K562 (cell line): ENCODE measurements at regions not wholly inside any gene's neighbourhood (a gene's known extent, or its start where the extent isn't known, plus 50 kb on each side); places are given as distances from the start of the nearest gene placed in this dataset.

Source experiments
- ATAC-seq: fragments of 200-7000 bp; cut with Tn5 transposase; 3 replicates; pipeline ENCODE4 v1.9.1; 2020; ENCODE audit warnings: moderate library complexity
- BruUV-seq: library from RNA; stranded (reverse); fragments of 400-500 nt; replicated peaks from 2 replicates; lab custom pipeline; 2021; lab: Mats Ljungman, UMichigan
- CTCF ChIA-PET: fragments of 300-600 bp; formaldehyde crosslinking; extraction: SDS; loops from one replicate; lab custom pipeline; 2021; ENCODE audit warnings: low intra/inter-chr PET ratio; lab: Yijun Ruan, JAX
- POLR2A ChIA-PET: fragments of 300-600, 350-650 bp; sonication (Branson Sonifier 250); formaldehyde crosslinking; extraction: SDS; loops from one replicate; lab custom pipeline; 2021; ENCODE audit warnings: antibody characterized with exemption, inconsistent platforms; lab: Yijun Ruan, JAX
- DNase-seq, 4 experiments: peaks; one replicate each; pipeline versions ENCODE4 v3.0.0 to v3.0.0-alpha.2; 2011 to 2018; ENCODE audit warnings: low spot score in 3 of 4, mixed read lengths in 3 of 4; ENCODE audit errors: extremely low read depth in 1 of 4
- FAIRE-seq: peaks from 2 replicates; lab custom pipeline; 2011; peaks lifted over from hg19 to GRCh38; lab: Jason Lieb, UNC
- H2AFZ ChIP-seq: 2 replicates; pipeline ENCODE4 v1.6.0; 2011; ENCODE audit warnings: low read depth, low read length, control low read depth, inconsistent platforms
- H3K27ac ChIP-seq: fragments of 200-600 bp; 3 replicates; pipeline ENCODE4 v1.8.0; 2011; ENCODE audit warnings: low read depth, mild to moderate bottlenecking, control low read depth, inconsistent platforms, low read length, moderate library complexity, mixed read lengths; ENCODE audit errors: extremely low read depth
- H3K27me3 ChIP-seq, 2 experiments: fragments of 300-600 bp in 1 of 2; 2 replicates in 1 of 2; 3 replicates in 1 of 2; pipeline versions ENCODE4 v1.6.0 to v1.8.0; 2011; ENCODE audit warnings: inconsistent platforms in 2 of 2, low read length in 2 of 2, mild to moderate bottlenecking in 1 of 2, mixed read lengths in 1 of 2, moderate library complexity in 1 of 2; ENCODE audit not compliant: control insufficient read depth in 2 of 2, insufficient read depth in 2 of 2
- H3K36me3 ChIP-seq: fragments of 300-600 bp; 3 replicates; pipeline ENCODE4 v1.8.0; 2011; ENCODE audit warnings: mild to moderate bottlenecking, low read length, inconsistent platforms; ENCODE audit not compliant: control insufficient read depth, insufficient read depth
- H3K4me1 ChIP-seq, 2 experiments: fragments of 200-600 bp in 1 of 2; replicated peaks in 1 of 2; 2 replicates in 1 of 2; 3 replicates in 1 of 2; pipeline versions ENCODE4 v1.5.1 to v1.8.0; 2011; ENCODE audit warnings: inconsistent platforms in 2 of 2, low read length in 2 of 2, mild to moderate bottlenecking in 1 of 2, mixed read lengths in 1 of 2, moderate library complexity in 1 of 2; ENCODE audit not compliant: control insufficient read depth in 2 of 2, insufficient read depth in 2 of 2
- H3K4me2 ChIP-seq: 2 replicates; pipeline ENCODE4 v1.6.1; 2011; ENCODE audit warnings: low read length, control low read depth, inconsistent platforms, mixed read lengths; ENCODE audit not compliant: insufficient read depth
- H3K4me3 ChIP-seq: fragments of 200-600 bp; sonication (generic), shearing (Covaris generic); 2 replicates; pipeline ENCODE4 v1.5.1; 2016; ENCODE audit warnings: control low read depth, inconsistent platforms
- H3K79me2 ChIP-seq: fragments of 200-600 bp; 3 replicates; pipeline ENCODE4 v1.8.0; 2011; ENCODE audit warnings: low read length, inconsistent platforms; ENCODE audit not compliant: control insufficient read depth, insufficient read depth
- H3K9ac ChIP-seq, 2 experiments: 2 replicates each; pipeline versions ENCODE4 v1.6.0 to v1.6.1; 2011; ENCODE audit warnings: low read depth in 2 of 2, low read length in 2 of 2, control low read depth in 1 of 2, inconsistent platforms in 1 of 2, mild to moderate bottlenecking in 1 of 2, mixed read lengths in 1 of 2; ENCODE audit not compliant: insufficient read depth in 1 of 2
- H3K9me1 ChIP-seq: one replicate; pipeline ENCODE4 v1.6.0; 2011; ENCODE audit warnings: inconsistent platforms, mild to moderate bottlenecking, low read length, moderate library complexity; ENCODE audit not compliant: control insufficient read depth, insufficient read depth
- H3K9me3 ChIP-seq: replicated peaks from 2 replicates; pipeline ENCODE4 v1.5.1; 2011; ENCODE audit warnings: low read depth, low read length, inconsistent platforms; ENCODE audit not compliant: control insufficient read depth, insufficient read depth
- H4K20me1 ChIP-seq: replicated peaks from 2 replicates; pipeline ENCODE4 v1.6.1; 2011; ENCODE audit warnings: low read length, inconsistent platforms, mixed read lengths; ENCODE audit not compliant: control insufficient read depth, insufficient read depth
- CEBPB ChIP-seq: fragments of 450-650 bp; IDR thresholded peaks from 2 replicates; pipeline ENCODE4 v1.6.1; 2016; ENCODE audit warnings: missing genetic modification characterization, missing compliant biosample characterization
- NCOA1 ChIP-seq: fragments of 450-650 bp; IDR thresholded peaks from 2 replicates; pipeline ENCODE4 v1.6.1; 2016; ENCODE audit warnings: low read depth
- PURB ChIP-seq: sonication (generic); formaldehyde crosslinking; IDR thresholded peaks from 2 replicates; pipeline ENCODE4 v1.9.0; 2021; ENCODE audit warnings: low read depth, mild to moderate bottlenecking, missing genetic modification reagents
- SRSF3 ChIP-seq: fragments of 200-400 bp; formaldehyde crosslinking; IDR thresholded peaks from 2 replicates; pipeline ENCODE4 v1.6.1; 2016; ENCODE audit warnings: mild to moderate bottlenecking, low read length, moderate library complexity; ENCODE audit not compliant: insufficient read depth
- ZC3H4 ChIP-seq: sonication (generic); formaldehyde crosslinking; IDR thresholded peaks from 2 replicates; pipeline ENCODE4 v1.9.0; 2021; ENCODE audit warnings: missing genetic modification reagents, borderline replicate concordance
- WGBS: fragments of 100-300 bp; shearing (Covaris generic); methylation state at CpG from one replicate; pipeline ENCODE4 v1.1.6; 2016; ENCODE audit warnings: low coverage, mixed read lengths; ENCODE audit not compliant: insufficient coverage; ENCODE audit errors: missing lambda C conversion rate; 5-methylcytosine and 5-hydroxymethylcytosine counted together
- in situ Hi-C: fragments of 300-500 bp; cut with MboI; formaldehyde crosslinking; loops from 4 replicates; pipeline ENCODE4 v1.15.0; 2018; ENCODE audit warnings: inconsistent platforms, mixed read lengths
- intact Hi-C: fragments of 100-400 bp; cut with micrococcal nuclease; formaldehyde crosslinking; loops from 2 replicates; pipeline ENCODE4 v1.14.2; 2022
- TF ChIP-seq, protein P1 (sequence below): sonication (generic); formaldehyde crosslinking; IDR thresholded peaks from 2 replicates; pipeline ENCODE4 v1.8.0; 2023; ENCODE audit warnings: missing genetic modification reagents, mild to moderate bottlenecking, borderline replicate concordance
- TF ChIP-seq, protein P2 (sequence below): fragments of 450-650 bp; IDR thresholded peaks from 2 replicates; pipeline ENCODE4 v1.7.0; 2016; ENCODE audit warnings: borderline replicate concordance
- TF ChIP-seq, protein P3 (sequence below): fragments of 250-450 bp; sonication (Bioruptor Pico); IDR thresholded peaks from 2 replicates; pipeline ENCODE4 v1.5.0; 2021

DNA sequence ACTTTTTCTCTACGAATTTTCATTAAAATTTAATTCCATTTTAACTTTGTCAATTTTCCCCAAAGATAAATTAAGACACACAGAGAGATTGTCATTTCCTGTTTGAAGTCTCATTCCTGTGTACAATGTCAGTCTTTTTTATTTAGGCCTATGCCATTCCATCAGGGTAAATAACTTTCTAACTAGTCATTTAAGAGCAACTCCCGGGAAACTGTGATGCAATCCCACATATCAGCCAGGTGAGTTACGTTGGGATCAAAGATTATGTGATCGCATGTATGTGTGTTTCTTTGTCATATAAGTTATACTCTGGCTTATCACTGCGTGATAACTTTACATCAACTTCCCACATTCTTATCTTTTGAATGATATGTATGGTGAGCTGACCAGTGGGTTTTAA is 86.1 kb upstream of the S1PR1 start:
- Histone ChIP-seq H3K4me3 (no peak overlapping the region), H3K79me2 (no peaks in the 10 kb centered on the region), H3K9me1 (no peaks in the 10 kb centered on the region), H4K20me1 (no peaks in the 10 kb centered on the region), H3K9ac (no peak overlapping the region), H3K27ac (no peak overlapping the region), H3K27me3 (no peaks in the 10 kb centered on the region), H3K4me1 (no peaks in the 10 kb centered on the region), H2AFZ (no peak overlapping the region), H3K9me3 (no peaks in the 10 kb centered on the region), H3K36me3 (no peaks in the 10 kb centered on the region), H3K4me2 (no peak overlapping the region)
- no peak for FAIRE-seq
- no peak for TF ChIP-seq NCOA1
- TF ChIP-seq CEBPB = peak; percentile 51
- intact Hi-C loops = no loop called here
- WGBS = 19% methylated on average over 5 of the region's 5 CpGs
- ChIA-PET POLR2A (no interaction called here), CTCF (no interaction called here)
- no peak for DNase-seq
- in situ Hi-C loops = no loop called here
- no TSS peak for BruUV-seq
- no peak for ATAC-seq

DNA sequence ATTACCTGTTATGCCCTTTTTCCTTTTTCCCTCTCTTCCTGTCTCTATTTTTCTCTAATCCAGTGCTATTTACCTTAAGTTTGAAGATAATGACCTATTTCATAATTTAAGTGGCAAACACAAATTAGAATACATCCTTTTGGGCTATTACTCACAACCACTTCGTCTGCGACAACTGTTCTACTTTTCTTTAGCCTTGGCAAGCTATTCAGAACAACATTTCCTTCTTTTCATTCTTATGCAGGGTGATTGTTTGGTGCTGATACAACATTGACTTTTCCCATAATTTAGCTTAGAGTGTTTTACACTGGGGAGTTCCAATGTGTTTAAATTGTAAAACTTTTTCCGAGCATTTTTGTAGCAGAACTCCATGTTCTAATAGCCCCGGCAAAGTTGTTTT is 86.6 kb upstream of the S1PR1 start:
- BruUV-seq = no TSS peak
- no peak overlapping the region for H3K27ac ChIP-seq
- H3K9me3 ChIP-seq = no peaks in the 10 kb centered on the region
- H3K4me2 ChIP-seq = no peak overlapping the region
- DNase-seq (no peak), ATAC-seq (no peak), FAIRE-seq (no peak)
- no peaks in the 10 kb centered on the region for H3K79me2 ChIP-seq
- no peak overlapping the region for H3K4me3 ChIP-seq
- intact Hi-C loops (no loop called here), in situ Hi-C loops (no loop called here)
- H3K9ac ChIP-seq = no peak overlapping the region
- no peaks in the 10 kb centered on the region for H3K36me3 ChIP-seq
- H4K20me1 ChIP-seq = no peaks in the 10 kb centered on the region
- POLR2A ChIA-PET = no interaction called here
- CTCF ChIA-PET = no interaction called here
- no peak overlapping the region for H2AFZ ChIP-seq
- TF ChIP-seq PURB (CRISPR knock-in tag) (no peak), SRSF3 (no peak), ZC3H4 (CRISPR knock-in tag) (no peak)
- TF ChIP-seq, protein P1, sequence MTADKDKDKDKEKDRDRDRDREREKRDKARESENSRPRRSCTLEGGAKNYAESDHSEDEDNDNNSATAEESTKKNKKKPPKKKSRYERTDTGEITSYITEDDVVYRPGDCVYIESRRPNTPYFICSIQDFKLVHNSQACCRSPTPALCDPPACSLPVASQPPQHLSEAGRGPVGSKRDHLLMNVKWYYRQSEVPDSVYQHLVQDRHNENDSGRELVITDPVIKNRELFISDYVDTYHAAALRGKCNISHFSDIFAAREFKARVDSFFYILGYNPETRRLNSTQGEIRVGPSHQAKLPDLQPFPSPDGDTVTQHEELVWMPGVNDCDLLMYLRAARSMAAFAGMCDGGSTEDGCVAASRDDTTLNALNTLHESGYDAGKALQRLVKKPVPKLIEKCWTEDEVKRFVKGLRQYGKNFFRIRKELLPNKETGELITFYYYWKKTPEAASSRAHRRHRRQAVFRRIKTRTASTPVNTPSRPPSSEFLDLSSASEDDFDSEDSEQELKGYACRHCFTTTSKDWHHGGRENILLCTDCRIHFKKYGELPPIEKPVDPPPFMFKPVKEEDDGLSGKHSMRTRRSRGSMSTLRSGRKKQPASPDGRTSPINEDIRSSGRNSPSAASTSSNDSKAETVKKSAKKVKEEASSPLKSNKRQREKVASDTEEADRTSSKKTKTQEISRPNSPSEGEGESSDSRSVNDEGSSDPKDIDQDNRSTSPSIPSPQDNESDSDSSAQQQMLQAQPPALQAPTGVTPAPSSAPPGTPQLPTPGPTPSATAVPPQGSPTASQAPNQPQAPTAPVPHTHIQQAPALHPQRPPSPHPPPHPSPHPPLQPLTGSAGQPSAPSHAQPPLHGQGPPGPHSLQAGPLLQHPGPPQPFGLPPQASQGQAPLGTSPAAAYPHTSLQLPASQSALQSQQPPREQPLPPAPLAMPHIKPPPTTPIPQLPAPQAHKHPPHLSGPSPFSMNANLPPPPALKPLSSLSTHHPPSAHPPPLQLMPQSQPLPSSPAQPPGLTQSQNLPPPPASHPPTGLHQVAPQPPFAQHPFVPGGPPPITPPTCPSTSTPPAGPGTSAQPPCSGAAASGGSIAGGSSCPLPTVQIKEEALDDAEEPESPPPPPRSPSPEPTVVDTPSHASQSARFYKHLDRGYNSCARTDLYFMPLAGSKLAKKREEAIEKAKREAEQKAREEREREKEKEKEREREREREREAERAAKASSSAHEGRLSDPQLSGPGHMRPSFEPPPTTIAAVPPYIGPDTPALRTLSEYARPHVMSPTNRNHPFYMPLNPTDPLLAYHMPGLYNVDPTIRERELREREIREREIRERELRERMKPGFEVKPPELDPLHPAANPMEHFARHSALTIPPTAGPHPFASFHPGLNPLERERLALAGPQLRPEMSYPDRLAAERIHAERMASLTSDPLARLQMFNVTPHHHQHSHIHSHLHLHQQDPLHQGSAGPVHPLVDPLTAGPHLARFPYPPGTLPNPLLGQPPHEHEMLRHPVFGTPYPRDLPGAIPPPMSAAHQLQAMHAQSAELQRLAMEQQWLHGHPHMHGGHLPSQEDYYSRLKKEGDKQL (CRISPR knock-in tag) = no peak
- TF ChIP-seq, protein P2, sequence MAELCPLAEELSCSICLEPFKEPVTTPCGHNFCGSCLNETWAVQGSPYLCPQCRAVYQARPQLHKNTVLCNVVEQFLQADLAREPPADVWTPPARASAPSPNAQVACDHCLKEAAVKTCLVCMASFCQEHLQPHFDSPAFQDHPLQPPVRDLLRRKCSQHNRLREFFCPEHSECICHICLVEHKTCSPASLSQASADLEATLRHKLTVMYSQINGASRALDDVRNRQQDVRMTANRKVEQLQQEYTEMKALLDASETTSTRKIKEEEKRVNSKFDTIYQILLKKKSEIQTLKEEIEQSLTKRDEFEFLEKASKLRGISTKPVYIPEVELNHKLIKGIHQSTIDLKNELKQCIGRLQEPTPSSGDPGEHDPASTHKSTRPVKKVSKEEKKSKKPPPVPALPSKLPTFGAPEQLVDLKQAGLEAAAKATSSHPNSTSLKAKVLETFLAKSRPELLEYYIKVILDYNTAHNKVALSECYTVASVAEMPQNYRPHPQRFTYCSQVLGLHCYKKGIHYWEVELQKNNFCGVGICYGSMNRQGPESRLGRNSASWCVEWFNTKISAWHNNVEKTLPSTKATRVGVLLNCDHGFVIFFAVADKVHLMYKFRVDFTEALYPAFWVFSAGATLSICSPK = no peak
- TF ChIP-seq, protein P3, sequence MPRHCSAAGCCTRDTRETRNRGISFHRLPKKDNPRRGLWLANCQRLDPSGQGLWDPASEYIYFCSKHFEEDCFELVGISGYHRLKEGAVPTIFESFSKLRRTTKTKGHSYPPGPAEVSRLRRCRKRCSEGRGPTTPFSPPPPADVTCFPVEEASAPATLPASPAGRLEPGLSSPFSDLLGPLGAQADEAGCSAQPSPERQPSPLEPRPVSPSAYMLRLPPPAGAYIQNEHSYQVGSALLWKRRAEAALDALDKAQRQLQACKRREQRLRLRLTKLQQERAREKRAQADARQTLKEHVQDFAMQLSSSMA = no peak
- H3K9me1 ChIP-seq = no peaks in the 10 kb centered on the region
- no peaks in the 10 kb centered on the region for H3K4me1 ChIP-seq
- WGBS = 89% methylated on average over 2 of the region's 4 CpGs
- no peaks in the 10 kb centered on the region for H3K27me3 ChIP-seq
